DND-41 (cell line): ENCODE measurements at regions not wholly inside any gene's neighbourhood (a gene's known extent, or its start where the extent isn't known, plus 50 kb on each side); places are given as distances from the start of the nearest gene placed in this dataset.

Source experiments
- CTCF ChIP-seq: IDR thresholded peaks from 2 replicates; pipeline ENCODE4 v1.5.1; 2012; ENCODE audit warnings: borderline replicate concordance, low read length, moderate library complexity, mild to moderate bottlenecking; ENCODE audit not compliant: poor library complexity, severe bottlenecking; ENCODE audit errors: extremely low read depth
- EZH2 ChIP-seq: IDR thresholded peaks from 3 replicates; pipeline ENCODE4 v1.6.1; 2012; ENCODE audit warnings: borderline replicate concordance, low read depth, mild to moderate bottlenecking, moderate library complexity, low read length, inconsistent platforms; ENCODE audit not compliant: severe bottlenecking

DNA sequence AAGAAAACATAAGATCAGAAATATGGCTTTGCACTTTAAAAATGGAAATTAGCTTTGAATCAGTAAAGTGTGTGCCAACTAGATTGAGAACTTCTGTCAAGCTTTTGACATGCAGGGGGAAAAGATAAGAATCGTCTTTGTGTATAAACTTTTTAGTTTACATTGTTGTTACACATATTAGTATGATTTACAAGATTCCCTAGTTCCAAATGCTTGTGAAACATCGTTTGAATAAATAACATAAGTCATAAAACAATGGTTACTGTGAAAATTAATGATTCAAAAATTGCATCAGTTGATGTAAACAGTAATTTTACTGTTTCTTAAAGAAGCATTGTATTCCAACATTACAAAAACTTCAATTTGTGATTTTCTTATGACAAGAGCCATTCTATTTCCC is 207.6 kb upstream of the MTPN start:
- TF ChIP-seq CTCF: no peak
- TF ChIP-seq EZH2: no peak
